ENCODE measurements at regions not wholly inside any gene's neighbourhood (a gene's known extent, or its start where the extent isn't known, plus 50 kb on each side); places are given as distances from the start of the nearest gene placed in this dataset.

DNA sequence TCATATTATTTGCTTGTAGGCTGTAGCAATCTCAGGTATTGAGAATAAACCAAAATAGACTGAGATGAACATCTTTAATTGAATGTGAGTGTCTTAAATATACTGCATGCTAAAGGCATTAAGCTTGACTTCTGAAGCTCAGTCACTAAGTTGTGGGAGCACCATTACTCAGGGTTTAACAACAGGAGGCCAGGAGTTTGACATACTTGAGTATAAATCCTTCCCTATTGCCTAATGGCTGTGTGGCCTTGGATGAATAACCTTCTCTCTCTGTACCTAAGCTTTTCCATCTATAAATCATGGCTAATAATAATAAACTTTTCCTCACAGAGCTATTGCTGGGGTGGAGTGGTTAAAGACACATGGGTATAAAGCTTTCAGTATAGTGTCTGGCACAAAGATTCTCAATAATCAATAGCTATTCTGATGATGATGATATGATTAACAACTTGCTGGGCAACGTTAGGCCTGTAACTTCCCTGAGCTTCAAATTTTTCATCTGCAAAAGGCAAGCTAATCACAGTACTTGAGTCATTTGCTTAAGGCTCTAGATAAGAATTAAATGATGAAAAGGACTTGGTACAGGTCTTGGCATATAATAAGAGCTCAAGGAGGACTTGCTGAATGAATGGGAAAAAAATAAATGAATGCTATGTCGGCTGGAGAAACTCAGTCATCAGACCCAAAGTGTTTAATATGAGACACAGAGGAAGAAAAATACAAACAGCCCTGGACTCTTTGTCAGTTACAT is 174.0 kb upstream of the IL12B start:
- H3K4me3 ChIP-seq: no peak overlapping the region
- H3K36me3 ChIP-seq (ENCODE audit: control insufficient read depth in 2 of 2, insufficient read depth in 2 of 2, low read length in 1 of 2): no peaks in the 10 kb centered on the region
- H3K27ac ChIP-seq (ENCODE audit: control insufficient read depth, insufficient read depth): no peak overlapping the region
- no peaks in the 10 kb centered on the region for H4K20me1 ChIP-seq (ENCODE audit: control insufficient read depth, insufficient read depth)
- WGBS (ENCODE audit: insufficient coverage, insufficient replicate concordance, low lambda C conversion rate, missing lambda C conversion rate): 26% methylated on average over 2 of the region's 2 CpGs
- no TSS peak for BruUV-seq (replicated peaks)
- ChIA-PET RAD21 (ENCODE audit: unreplicated experiment) (no interaction called here), SMC1A (ENCODE audit: uncharacterized antibody, unreplicated experiment) (interaction anchor here (0.5 to 1.7 kb wide), 5 partner anchors 11 to 409 kb away, joined by 3 to 9 read pairs (median 3); no protein-coding TSS in a partner anchor), CTCF (interaction anchor here (1.2 kb wide), 1 partner anchor 12 kb away, joined by 8 read pairs; no protein-coding TSS in a partner anchor), POLR2A (no interaction called here)
- intact Hi-C loops (cut with micrococcal nuclease; ENCODE audit: unreplicated experiment): no loop called here
- no peak overlapping the region for H3K4me2 ChIP-seq (ENCODE audit: control insufficient read depth, insufficient read depth)
- no peak for FAIRE-seq
- H3K9ac ChIP-seq (ENCODE audit: control insufficient read depth, insufficient read depth, low read length): no peak overlapping the region
- no peak for ATAC-seq
- no peaks in the 10 kb centered on the region for H3K9me3 ChIP-seq (replicated peaks; ENCODE audit: control insufficient read depth, insufficient read depth, low read length)
- H2AFZ ChIP-seq (ENCODE audit: control insufficient read depth, low read depth, low read length): no peak overlapping the region
- H3K27me3 ChIP-seq (replicated peaks in 1 of 2; ENCODE audit: control insufficient read depth in 2 of 2, insufficient read depth in 2 of 2, low read length in 1 of 2): no peaks in the 10 kb centered on the region
- no peaks in the 10 kb centered on the region for H3K79me2 ChIP-seq (ENCODE audit: control insufficient read depth, insufficient read depth, low read length)
- in situ Hi-C loops (cut with MboI): no loop called here
- DNase-seq (ENCODE audit: low read depth, low spot score): no peak
- no peaks in the 10 kb centered on the region for H3K4me1 ChIP-seq (ENCODE audit: control insufficient read depth, insufficient read depth, low read length)
- TF ChIP-seq SRF (IDR thresholded peaks at IDR 0.05; ENCODE audit: low read depth in 2 of 2, low read length in 2 of 2) (no peak), ETV6 (conservative IDR thresholded peaks at IDR 0.05 in 1 of 2, IDR thresholded peaks at IDR 0.05 in 1 of 2; ENCODE audit: borderline replicate concordance in 1 of 2, low read depth in 1 of 2) (no peak), JUNB (IDR thresholded peaks at IDR 0.05) (no peak), ZNF217 (IDR thresholded peaks at IDR 0.05) (no peak), DPF2 (IDR thresholded peaks at IDR 0.05) (no peak), ZNF207 (IDR thresholded peaks at IDR 0.05; ENCODE audit: borderline replicate concordance) (no peak)
- TF ChIP-seq, protein P1, sequence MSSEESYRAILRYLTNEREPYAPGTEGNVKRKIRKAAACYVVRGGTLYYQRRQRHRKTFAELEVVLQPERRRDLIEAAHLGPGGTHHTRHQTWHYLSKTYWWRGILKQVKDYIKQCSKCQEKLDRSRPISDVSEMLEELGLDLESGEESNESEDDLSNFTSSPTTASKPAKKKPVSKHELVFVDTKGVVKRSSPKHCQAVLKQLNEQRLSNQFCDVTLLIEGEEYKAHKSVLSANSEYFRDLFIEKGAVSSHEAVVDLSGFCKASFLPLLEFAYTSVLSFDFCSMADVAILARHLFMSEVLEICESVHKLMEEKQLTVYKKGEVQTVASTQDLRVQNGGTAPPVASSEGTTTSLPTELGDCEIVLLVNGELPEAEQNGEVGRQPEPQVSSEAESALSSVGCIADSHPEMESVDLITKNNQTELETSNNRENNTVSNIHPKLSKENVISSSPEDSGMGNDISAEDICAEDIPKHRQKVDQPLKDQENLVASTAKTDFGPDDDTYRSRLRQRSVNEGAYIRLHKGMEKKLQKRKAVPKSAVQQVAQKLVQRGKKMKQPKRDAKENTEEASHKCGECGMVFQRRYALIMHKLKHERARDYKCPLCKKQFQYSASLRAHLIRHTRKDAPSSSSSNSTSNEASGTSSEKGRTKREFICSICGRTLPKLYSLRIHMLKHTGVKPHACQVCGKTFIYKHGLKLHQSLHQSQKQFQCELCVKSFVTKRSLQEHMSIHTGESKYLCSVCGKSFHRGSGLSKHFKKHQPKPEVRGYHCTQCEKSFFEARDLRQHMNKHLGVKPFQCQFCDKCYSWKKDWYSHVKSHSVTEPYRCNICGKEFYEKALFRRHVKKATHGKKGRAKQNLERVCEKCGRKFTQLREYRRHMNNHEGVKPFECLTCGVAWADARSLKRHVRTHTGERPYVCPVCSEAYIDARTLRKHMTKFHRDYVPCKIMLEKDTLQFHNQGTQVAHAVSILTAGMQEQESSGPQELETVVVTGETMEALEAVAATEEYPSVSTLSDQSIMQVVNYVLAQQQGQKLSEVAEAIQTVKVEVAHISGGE (CRISPR knock-in tag; IDR thresholded peaks at IDR 0.05): no peak
- TF ChIP-seq, protein P2, sequence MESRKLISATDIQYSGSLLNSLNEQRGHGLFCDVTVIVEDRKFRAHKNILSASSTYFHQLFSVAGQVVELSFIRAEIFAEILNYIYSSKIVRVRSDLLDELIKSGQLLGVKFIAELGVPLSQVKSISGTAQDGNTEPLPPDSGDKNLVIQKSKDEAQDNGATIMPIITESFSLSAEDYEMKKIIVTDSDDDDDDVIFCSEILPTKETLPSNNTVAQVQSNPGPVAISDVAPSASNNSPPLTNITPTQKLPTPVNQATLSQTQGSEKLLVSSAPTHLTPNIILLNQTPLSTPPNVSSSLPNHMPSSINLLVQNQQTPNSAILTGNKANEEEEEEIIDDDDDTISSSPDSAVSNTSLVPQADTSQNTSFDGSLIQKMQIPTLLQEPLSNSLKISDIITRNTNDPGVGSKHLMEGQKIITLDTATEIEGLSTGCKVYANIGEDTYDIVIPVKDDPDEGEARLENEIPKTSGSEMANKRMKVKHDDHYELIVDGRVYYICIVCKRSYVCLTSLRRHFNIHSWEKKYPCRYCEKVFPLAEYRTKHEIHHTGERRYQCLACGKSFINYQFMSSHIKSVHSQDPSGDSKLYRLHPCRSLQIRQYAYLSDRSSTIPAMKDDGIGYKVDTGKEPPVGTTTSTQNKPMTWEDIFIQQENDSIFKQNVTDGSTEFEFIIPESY (IDR thresholded peaks at IDR 0.05): no peak
- TF ChIP-seq, protein P3, sequence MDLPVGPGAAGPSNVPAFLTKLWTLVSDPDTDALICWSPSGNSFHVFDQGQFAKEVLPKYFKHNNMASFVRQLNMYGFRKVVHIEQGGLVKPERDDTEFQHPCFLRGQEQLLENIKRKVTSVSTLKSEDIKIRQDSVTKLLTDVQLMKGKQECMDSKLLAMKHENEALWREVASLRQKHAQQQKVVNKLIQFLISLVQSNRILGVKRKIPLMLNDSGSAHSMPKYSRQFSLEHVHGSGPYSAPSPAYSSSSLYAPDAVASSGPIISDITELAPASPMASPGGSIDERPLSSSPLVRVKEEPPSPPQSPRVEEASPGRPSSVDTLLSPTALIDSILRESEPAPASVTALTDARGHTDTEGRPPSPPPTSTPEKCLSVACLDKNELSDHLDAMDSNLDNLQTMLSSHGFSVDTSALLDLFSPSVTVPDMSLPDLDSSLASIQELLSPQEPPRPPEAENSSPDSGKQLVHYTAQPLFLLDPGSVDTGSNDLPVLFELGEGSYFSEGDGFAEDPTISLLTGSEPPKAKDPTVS (IDR thresholded peaks at IDR 0.05; ENCODE audit: low read depth, low read length): no peak
- TF ChIP-seq, protein P4, sequence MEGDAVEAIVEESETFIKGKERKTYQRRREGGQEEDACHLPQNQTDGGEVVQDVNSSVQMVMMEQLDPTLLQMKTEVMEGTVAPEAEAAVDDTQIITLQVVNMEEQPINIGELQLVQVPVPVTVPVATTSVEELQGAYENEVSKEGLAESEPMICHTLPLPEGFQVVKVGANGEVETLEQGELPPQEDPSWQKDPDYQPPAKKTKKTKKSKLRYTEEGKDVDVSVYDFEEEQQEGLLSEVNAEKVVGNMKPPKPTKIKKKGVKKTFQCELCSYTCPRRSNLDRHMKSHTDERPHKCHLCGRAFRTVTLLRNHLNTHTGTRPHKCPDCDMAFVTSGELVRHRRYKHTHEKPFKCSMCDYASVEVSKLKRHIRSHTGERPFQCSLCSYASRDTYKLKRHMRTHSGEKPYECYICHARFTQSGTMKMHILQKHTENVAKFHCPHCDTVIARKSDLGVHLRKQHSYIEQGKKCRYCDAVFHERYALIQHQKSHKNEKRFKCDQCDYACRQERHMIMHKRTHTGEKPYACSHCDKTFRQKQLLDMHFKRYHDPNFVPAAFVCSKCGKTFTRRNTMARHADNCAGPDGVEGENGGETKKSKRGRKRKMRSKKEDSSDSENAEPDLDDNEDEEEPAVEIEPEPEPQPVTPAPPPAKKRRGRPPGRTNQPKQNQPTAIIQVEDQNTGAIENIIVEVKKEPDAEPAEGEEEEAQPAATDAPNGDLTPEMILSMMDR (IDR thresholded peaks at IDR 0.05 in 2 of 3, conservative IDR thresholded peaks at IDR 0.05 in 1 of 3; ENCODE audit: control insufficient read depth in 2 of 3, extremely low read depth in 1 of 3, insufficient read depth in 1 of 3, low read depth in 3 of 3, low read length in 3 of 3): no peak
- TF ChIP-seq, protein P5, sequence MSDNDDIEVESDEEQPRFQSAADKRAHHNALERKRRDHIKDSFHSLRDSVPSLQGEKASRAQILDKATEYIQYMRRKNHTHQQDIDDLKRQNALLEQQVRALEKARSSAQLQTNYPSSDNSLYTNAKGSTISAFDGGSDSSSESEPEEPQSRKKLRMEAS (IDR thresholded peaks at IDR 0.05; ENCODE audit: low read depth, low read length): no peak
- TF ChIP-seq, protein P6, sequence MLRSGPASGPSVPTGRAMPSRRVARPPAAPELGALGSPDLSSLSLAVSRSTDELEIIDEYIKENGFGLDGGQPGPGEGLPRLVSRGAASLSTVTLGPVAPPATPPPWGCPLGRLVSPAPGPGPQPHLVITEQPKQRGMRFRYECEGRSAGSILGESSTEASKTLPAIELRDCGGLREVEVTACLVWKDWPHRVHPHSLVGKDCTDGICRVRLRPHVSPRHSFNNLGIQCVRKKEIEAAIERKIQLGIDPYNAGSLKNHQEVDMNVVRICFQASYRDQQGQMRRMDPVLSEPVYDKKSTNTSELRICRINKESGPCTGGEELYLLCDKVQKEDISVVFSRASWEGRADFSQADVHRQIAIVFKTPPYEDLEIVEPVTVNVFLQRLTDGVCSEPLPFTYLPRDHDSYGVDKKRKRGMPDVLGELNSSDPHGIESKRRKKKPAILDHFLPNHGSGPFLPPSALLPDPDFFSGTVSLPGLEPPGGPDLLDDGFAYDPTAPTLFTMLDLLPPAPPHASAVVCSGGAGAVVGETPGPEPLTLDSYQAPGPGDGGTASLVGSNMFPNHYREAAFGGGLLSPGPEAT (IDR thresholded peaks at IDR 0.05; ENCODE audit: low read depth): no peak

Data from GM12878 (cell line).